ENCODE measurements at regions not wholly inside any gene's neighbourhood (a gene's known extent, or its start where the extent isn't known, plus 50 kb on each side); places are given as distances from the start of the nearest gene placed in this dataset.

DNA sequence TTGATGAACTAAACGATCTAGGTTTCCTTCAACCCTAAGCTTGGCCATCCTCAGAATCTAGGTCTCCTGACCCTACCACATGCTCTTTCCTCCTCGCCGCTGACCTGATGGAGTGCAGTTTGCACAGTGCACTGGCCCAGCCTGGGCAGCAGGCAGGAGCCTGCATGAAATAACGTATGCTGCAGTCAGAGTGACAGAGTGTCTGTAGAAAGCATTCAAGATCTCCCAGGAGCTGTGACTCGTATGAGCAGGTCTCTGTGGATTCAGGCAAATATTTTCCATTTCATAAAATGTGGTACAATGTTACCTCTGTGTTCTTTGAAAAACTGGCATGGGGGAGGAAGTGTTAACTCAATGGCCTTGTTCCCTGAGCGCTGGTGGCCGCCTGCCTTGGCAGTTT, 441.8 kb downstream of the RPS24 start (continued):
- no peak for TF ChIP-seq ZBTB33 (IDR thresholded peaks at IDR 0.05; ENCODE audit: extremely low read depth, insufficient replicate concordance, low read length)
- TF ChIP-seq FOSL1 (IDR thresholded peaks at IDR 0.05; ENCODE audit: low read depth): no peak
- no peak for TF ChIP-seq ZFX (IDR thresholded peaks at IDR 0.05)
- TF ChIP-seq SRF (IDR thresholded peaks at IDR 0.05; ENCODE audit: low read depth): no peak
- no peak for TF ChIP-seq YY1 (IDR thresholded peaks at IDR 0.05; ENCODE audit: extremely low read depth, insufficient replicate concordance, low read depth, low read length)
- TF ChIP-seq RAD21 (IDR thresholded peaks at IDR 0.05; ENCODE audit: low read depth): no peak
- TF ChIP-seq EZH2 (IDR thresholded peaks at IDR 0.05): no peak
- TF ChIP-seq JUND (IDR thresholded peaks at IDR 0.05): no peak
- TF ChIP-seq SP1 (IDR thresholded peaks at IDR 0.05; ENCODE audit: low read depth): no peak
- no peak for TF ChIP-seq EGR1 (IDR thresholded peaks at IDR 0.05; ENCODE audit: low read depth)
- no peak for TF ChIP-seq CBX3 (IDR thresholded peaks at IDR 0.05; ENCODE audit: low read depth)

DNA sequence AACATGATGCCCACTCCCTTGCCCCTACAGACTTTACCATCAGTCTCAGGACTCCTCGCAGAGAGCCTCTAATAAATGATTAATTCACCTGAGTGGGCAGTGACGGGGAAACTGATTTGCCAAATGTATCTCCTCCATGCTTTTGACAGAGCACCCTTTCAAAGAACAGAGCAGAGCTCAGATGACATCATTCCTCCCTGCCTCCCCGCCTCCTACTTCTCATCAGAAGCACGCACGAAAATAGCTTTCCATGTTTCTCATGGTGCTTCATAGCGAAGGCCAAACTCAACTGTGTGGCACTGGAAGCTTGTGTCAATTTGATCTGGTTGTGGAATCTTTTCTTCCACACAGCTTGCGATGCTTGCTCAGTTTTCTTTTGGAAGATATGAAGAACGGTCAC, 442.5 kb downstream of the RPS24 start:
- ChIA-PET RAD21 (ENCODE audit: low non-redundant PET in 1 of 2, low total read pairs in 2 of 2, uncharacterized antibody in 2 of 2, unreplicated experiment in 2 of 2) (no interaction called here), POLR2A (no interaction called here), CTCF (no interaction called here)
- H3K4me1 ChIP-seq (ENCODE audit: control insufficient read depth in 1 of 2, insufficient read depth in 2 of 2, low read length in 2 of 2): no peaks in the 10 kb centered on the region
- H3K27me3 ChIP-seq (ENCODE audit: insufficient read depth, low read length): peaks cover 35% of the 10 kb centered on the region; the same call in 1 of the 2 replicates
- H3K79me2 ChIP-seq (ENCODE audit: insufficient read depth, low read length): no peaks in the 10 kb centered on the region
- H3K36me3 ChIP-seq (ENCODE audit: control insufficient read depth in 1 of 2, insufficient read depth in 2 of 2, low read length in 2 of 2): no peaks in the 10 kb centered on the region
- no peak overlapping the region for H3K4me3 ChIP-seq (replicated peaks in 1 of 2; ENCODE audit: low read depth in 1 of 2, low read length in 2 of 2)
- H3K9me3 ChIP-seq (ENCODE audit: control insufficient read depth in 1 of 2, insufficient read depth in 1 of 2, low read depth in 1 of 2, low read length in 2 of 2): no peaks in the 10 kb centered on the region
- H3K4me2 ChIP-seq (ENCODE audit: low read length): no peak overlapping the region
- no peak overlapping the region for H2AFZ ChIP-seq (ENCODE audit: low read depth, low read length, poor library complexity, severe bottlenecking)
- H3K27ac ChIP-seq (ENCODE audit: low read depth, low read length): no peak overlapping the region
- BruUV-seq (replicated peaks): no TSS peak
- DNase-seq (ENCODE audit: low read depth, low spot score) (no peak), ATAC-seq (no peak)
- no peaks in the 10 kb centered on the region for H3K9me2 ChIP-seq (ENCODE audit: insufficient read depth)
- intact Hi-C loops (cut with micrococcal nuclease): no loop called here
- H3K9ac ChIP-seq (ENCODE audit: low read length): no peak overlapping the region
- no peaks in the 10 kb centered on the region for H4K20me1 ChIP-seq (ENCODE audit: insufficient read depth)
- no peak for TF ChIP-seq POLR2A (IDR thresholded peaks at IDR 0.05; ENCODE audit: borderline replicate concordance, extremely low read depth, insufficient read depth, insufficient read length)
- TF ChIP-seq JUND (IDR thresholded peaks at IDR 0.05): no peak
- no peak for TF ChIP-seq SP1 (IDR thresholded peaks at IDR 0.05; ENCODE audit: low read depth)
- TF ChIP-seq ZBTB33 (IDR thresholded peaks at IDR 0.05; ENCODE audit: extremely low read depth, insufficient replicate concordance, low read length): no peak
- TF ChIP-seq FOSL1 (IDR thresholded peaks at IDR 0.05; ENCODE audit: low read depth): no peak
- no peak for TF ChIP-seq REST (IDR thresholded peaks at IDR 0.05; ENCODE audit: low read depth)
- TF ChIP-seq, protein P1, sequence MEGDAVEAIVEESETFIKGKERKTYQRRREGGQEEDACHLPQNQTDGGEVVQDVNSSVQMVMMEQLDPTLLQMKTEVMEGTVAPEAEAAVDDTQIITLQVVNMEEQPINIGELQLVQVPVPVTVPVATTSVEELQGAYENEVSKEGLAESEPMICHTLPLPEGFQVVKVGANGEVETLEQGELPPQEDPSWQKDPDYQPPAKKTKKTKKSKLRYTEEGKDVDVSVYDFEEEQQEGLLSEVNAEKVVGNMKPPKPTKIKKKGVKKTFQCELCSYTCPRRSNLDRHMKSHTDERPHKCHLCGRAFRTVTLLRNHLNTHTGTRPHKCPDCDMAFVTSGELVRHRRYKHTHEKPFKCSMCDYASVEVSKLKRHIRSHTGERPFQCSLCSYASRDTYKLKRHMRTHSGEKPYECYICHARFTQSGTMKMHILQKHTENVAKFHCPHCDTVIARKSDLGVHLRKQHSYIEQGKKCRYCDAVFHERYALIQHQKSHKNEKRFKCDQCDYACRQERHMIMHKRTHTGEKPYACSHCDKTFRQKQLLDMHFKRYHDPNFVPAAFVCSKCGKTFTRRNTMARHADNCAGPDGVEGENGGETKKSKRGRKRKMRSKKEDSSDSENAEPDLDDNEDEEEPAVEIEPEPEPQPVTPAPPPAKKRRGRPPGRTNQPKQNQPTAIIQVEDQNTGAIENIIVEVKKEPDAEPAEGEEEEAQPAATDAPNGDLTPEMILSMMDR (IDR thresholded peaks at IDR 0.05 in 2 of 3, conservative IDR thresholded peaks at IDR 0.05 in 1 of 3; ENCODE audit: borderline replicate concordance in 1 of 3, insufficient read depth in 1 of 3, low read depth in 2 of 3, low read length in 2 of 3): no peak
- TF ChIP-seq MAX (IDR thresholded peaks at IDR 0.05): no peak
- TF ChIP-seq SIN3A (IDR thresholded peaks at IDR 0.05; ENCODE audit: low read depth): no peak
- no peak for TF ChIP-seq POLR2AphosphoS5 (IDR thresholded peaks at IDR 0.05; ENCODE audit: low read depth, low read length)
- TF ChIP-seq ZFX (IDR thresholded peaks at IDR 0.05): no peak
- TF ChIP-seq EGR1 (IDR thresholded peaks at IDR 0.05; ENCODE audit: low read depth): no peak

Data from HCT116 (cell line).